ENCODE measurements at regions not wholly inside any gene's neighbourhood (a gene's known extent, or its start where the extent isn't known, plus 50 kb on each side); places are given as distances from the start of the nearest gene placed in this dataset.

- intact Hi-C loops (cut with micrococcal nuclease), result no loop called here
- H3K9me3 ChIP-seq (replicated peaks), result peaks cover 9% of the 10 kb centered on the region
- H3K27ac ChIP-seq (replicated peaks), result no peak overlapping the region
Observed at GRCh38 chr1:163973586-163973985, 585.4 kb upstream of the PBX1 start.

GRCh38 chr1:163974120-163974519, 584.9 kb upstream of the PBX1 start:
- H3K27me3 ChIP-seq (ENCODE audit: low read depth), result no peaks in the 10 kb centered on the region
- DNase-seq, result no peak
- TF ChIP-seq CTCF (IDR thresholded peaks at IDR 0.05; ENCODE audit: borderline replicate concordance), result no peak
- no peaks in the 10 kb centered on the region for H3K36me3 ChIP-seq
- H3K27ac ChIP-seq (replicated peaks), result no peak overlapping the region
- no peak overlapping the region for H3K4me3 ChIP-seq
- peaks cover 3% of the 10 kb centered on the region for H3K9me3 ChIP-seq (replicated peaks)
- intact Hi-C loops (cut with micrococcal nuclease), result no loop called here
- H3K4me1 ChIP-seq, result no peaks in the 10 kb centered on the region

More at GRCh38 chr1:163973586-163973985, 585.4 kb upstream of the PBX1 start:
- Histone ChIP-seq H3K27me3 (ENCODE audit: low read depth) (no peaks in the 10 kb centered on the region), H3K4me1 (no peaks in the 10 kb centered on the region), H3K36me3 (no peaks in the 10 kb centered on the region), H3K4me3 (no peak overlapping the region)
- TF ChIP-seq CTCF (IDR thresholded peaks at IDR 0.05; ENCODE audit: borderline replicate concordance), result no peak
- DNase-seq, result no peak

- intact Hi-C loops (cut with micrococcal nuclease), result no loop called here
- Histone ChIP-seq H3K36me3 (no peaks in the 10 kb centered on the region), H3K9me3 (replicated peaks) (no peaks in the 10 kb centered on the region), H3K27me3 (ENCODE audit: low read depth) (peaks cover 4% of the 10 kb centered on the region), H3K4me3 (no peak overlapping the region), H3K4me1 (no peaks in the 10 kb centered on the region), H3K27ac (replicated peaks) (no peak overlapping the region)
- no peak for DNase-seq
- no peak for TF ChIP-seq CTCF (IDR thresholded peaks at IDR 0.05; ENCODE audit: borderline replicate concordance)
Observed at GRCh38 chr1:163980394-163980793, 578.6 kb upstream of the PBX1 start.

- no peak overlapping the region for H3K4me3 ChIP-seq
- no peaks in the 10 kb centered on the region for H3K4me1 ChIP-seq
- intact Hi-C loops (cut with micrococcal nuclease), result no loop called here
- TF ChIP-seq CTCF (IDR thresholded peaks at IDR 0.05; ENCODE audit: borderline replicate concordance), result no peak
- no peak overlapping the region for H3K27ac ChIP-seq (replicated peaks)
- H3K9me3 ChIP-seq (replicated peaks), result no peaks in the 10 kb centered on the region
- H3K27me3 ChIP-seq (ENCODE audit: low read depth), result peaks cover 4% of the 10 kb centered on the region
- no peaks in the 10 kb centered on the region for H3K36me3 ChIP-seq
- DNase-seq, result no peak
Observed at GRCh38 chr1:163981500-163982030, 577.4 kb upstream of the PBX1 start.

GRCh38 chr1:163983097-163983496, 575.9 kb upstream of the PBX1 start:
- H3K27ac ChIP-seq (replicated peaks), result no peak overlapping the region
- DNase-seq, result no peak
- TF ChIP-seq CTCF (IDR thresholded peaks at IDR 0.05; ENCODE audit: borderline replicate concordance), result no peak
- no peaks in the 10 kb centered on the region for H3K4me1 ChIP-seq
- no peak overlapping the region for H3K4me3 ChIP-seq
- peaks cover 4% of the 10 kb centered on the region for H3K27me3 ChIP-seq (ENCODE audit: low read depth)
- intact Hi-C loops (cut with micrococcal nuclease), result no loop called here
- H3K36me3 ChIP-seq, result no peaks in the 10 kb centered on the region
- no peaks in the 10 kb centered on the region for H3K9me3 ChIP-seq (replicated peaks)
